MCF 10A (cell line): ENCODE measurements at regions not wholly inside any gene's neighbourhood (a gene's known extent, or its start where the extent isn't known, plus 50 kb on each side); places are given as distances from the start of the nearest gene placed in this dataset.

ENCODE experiments used
- BruUV-seq: library from RNA; stranded (reverse); fragments of 400-500 nt; replicated peaks from 2 replicates; lab custom pipeline; 2021; lab: Mats Ljungman, UMichigan
- CTCF ChIA-PET: fragments of 300-600 bp; sonication (Branson Sonifier 250); formaldehyde crosslinking; extraction: SDS; loops from one replicate; lab custom pipeline; 2021; ENCODE audit warnings: antibody characterized with exemption, inconsistent platforms; lab: Yijun Ruan, JAX
- POLR2A ChIA-PET: fragments of 300-600, 350-650 bp; sonication (Branson Sonifier 250); formaldehyde crosslinking; extraction: SDS; loops from one replicate; lab custom pipeline; 2020; ENCODE audit warnings: antibody characterized with exemption, inconsistent platforms; lab: Yijun Ruan, JAX
- DNase-seq: peaks from one replicate; pipeline ENCODE4 v3.0.0-alpha.2; 2018; ENCODE audit not compliant: unreplicated experiment
- H3K27ac Mint-ChIP-seq: one replicate; pipeline ENCODE4 v1.8.0; 2022; ENCODE audit warnings: mild to moderate bottlenecking, low read depth, mixed read lengths; ENCODE audit not compliant: unreplicated experiment
- H3K27me3 Mint-ChIP-seq: one replicate; pipeline ENCODE4 v1.8.0; 2022; ENCODE audit warnings: mixed read lengths; ENCODE audit not compliant: insufficient read depth, unreplicated experiment
- H3K36me3 Mint-ChIP-seq: one replicate; pipeline ENCODE4 v1.8.0; 2022; ENCODE audit warnings: mild to moderate bottlenecking, moderate library complexity, mixed read lengths; ENCODE audit not compliant: insufficient read depth, unreplicated experiment
- H3K4me1 Mint-ChIP-seq: one replicate; pipeline ENCODE4 v1.8.0; 2022; ENCODE audit warnings: mixed read lengths; ENCODE audit not compliant: insufficient read depth, unreplicated experiment
- H3K4me3 Mint-ChIP-seq: one replicate; pipeline ENCODE4 v1.8.0; 2022; ENCODE audit warnings: mild to moderate bottlenecking, moderate library complexity, mixed read lengths; ENCODE audit not compliant: unreplicated experiment
- H3K9me3 Mint-ChIP-seq: one replicate; pipeline ENCODE4 v1.8.0; 2022; ENCODE audit warnings: mixed read lengths; ENCODE audit not compliant: unreplicated experiment
- intact Hi-C: fragments of 100-400 bp; cut with micrococcal nuclease; formaldehyde crosslinking; loops from 2 replicates; pipeline ENCODE4 v1.14.1; 2022
- TF ChIP-seq, protein P1 (sequence below): fragments of 200-600 bp; IDR thresholded peaks from one replicate; pipeline ENCODE4 v1.8.0; 2022; ENCODE audit warnings: antibody characterized with exemption, mild to moderate bottlenecking; ENCODE audit not compliant: unreplicated experiment

DNA sequence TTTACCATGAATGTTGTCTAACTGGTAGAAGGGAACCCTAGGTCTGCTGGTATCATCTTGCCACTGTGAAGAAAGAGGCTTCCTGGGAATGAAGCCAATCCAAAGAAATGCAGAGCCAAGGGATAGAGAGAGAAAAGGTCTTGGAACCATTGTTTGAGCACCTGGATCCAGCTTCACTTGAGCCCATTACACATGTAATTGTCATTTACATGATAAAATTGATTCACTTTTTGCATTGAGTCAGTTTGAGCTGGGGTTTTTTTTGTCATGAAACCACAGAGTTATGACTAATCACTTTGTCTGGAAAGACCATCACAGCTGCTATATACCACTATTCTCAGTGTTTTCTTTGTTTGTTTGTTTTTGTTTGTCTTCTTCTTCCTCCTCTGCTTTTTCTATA is 112.3 kb downstream of the CBLN4 start:
- POLR2A ChIA-PET: no interaction called here
- Mint-ChIP-seq H3K9me3 (peaks cover 37% of the 10 kb centered on the region), H3K36me3 (no peaks in the 10 kb centered on the region), H3K27me3 (no peaks in the 10 kb centered on the region), H3K4me1 (no peaks in the 10 kb centered on the region), H3K4me3 (no peak overlapping the region), H3K27ac (peak overlapping the region; percentile 2)
- CTCF ChIA-PET: interaction anchor here (0.6 to 0.7 kb wide), 2 partner anchors 13 to 543 kb away, joined by 3 to 4 read pairs; no protein-coding TSS in a partner anchor
- intact Hi-C loops: no loop called here
- BruUV-seq: no TSS peak
- DNase-seq: peak; percentile 14
- TF ChIP-seq, protein P1, sequence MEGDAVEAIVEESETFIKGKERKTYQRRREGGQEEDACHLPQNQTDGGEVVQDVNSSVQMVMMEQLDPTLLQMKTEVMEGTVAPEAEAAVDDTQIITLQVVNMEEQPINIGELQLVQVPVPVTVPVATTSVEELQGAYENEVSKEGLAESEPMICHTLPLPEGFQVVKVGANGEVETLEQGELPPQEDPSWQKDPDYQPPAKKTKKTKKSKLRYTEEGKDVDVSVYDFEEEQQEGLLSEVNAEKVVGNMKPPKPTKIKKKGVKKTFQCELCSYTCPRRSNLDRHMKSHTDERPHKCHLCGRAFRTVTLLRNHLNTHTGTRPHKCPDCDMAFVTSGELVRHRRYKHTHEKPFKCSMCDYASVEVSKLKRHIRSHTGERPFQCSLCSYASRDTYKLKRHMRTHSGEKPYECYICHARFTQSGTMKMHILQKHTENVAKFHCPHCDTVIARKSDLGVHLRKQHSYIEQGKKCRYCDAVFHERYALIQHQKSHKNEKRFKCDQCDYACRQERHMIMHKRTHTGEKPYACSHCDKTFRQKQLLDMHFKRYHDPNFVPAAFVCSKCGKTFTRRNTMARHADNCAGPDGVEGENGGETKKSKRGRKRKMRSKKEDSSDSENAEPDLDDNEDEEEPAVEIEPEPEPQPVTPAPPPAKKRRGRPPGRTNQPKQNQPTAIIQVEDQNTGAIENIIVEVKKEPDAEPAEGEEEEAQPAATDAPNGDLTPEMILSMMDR: no peak

DNA sequence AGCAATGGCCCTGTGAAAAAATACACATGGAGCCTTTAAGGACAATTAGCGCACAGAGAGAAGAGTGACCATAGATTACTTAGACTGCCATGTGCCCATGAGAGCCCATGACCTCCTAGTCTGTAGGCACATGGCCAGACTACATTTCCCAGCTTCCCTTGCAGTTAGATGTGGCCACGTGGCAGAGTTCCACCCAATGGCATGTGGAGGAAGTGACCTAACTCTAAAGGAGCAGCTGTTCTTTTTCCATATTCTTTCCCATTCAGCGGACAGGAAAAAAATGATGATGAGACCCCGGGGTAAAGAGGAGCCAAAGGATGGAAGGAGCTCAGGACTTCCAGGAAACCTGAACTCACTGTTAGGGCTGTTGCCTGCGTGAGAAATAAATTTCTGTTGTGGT is 116.6 kb downstream of the CBLN4 start:
- no peak for DNase-seq
- Mint-ChIP-seq H3K9me3 (peaks cover 16% of the 10 kb centered on the region), H3K27me3 (no peaks in the 10 kb centered on the region), H3K4me1 (no peaks in the 10 kb centered on the region), H3K27ac (no peak overlapping the region), H3K4me3 (no peak overlapping the region), H3K36me3 (no peaks in the 10 kb centered on the region)
- BruUV-seq: no TSS peak
- CTCF ChIA-PET: no interaction called here
- TF ChIP-seq, protein P1: no peak
- intact Hi-C loops: no loop called here
- POLR2A ChIA-PET: interaction anchor here (0.6 kb wide), 1 partner anchor 69 kb away, joined by 3 read pairs; no protein-coding TSS in a partner anchor

GRCh38 chr20:55882910-55883309 is 122.4 kb downstream of the CBLN4 start:
- Mint-ChIP-seq H3K4me3 (no peak overlapping the region), H3K27ac (no peak overlapping the region), H3K36me3 (no peaks in the 10 kb centered on the region), H3K4me1 (no peaks in the 10 kb centered on the region), H3K9me3 (peaks cover 12% of the 10 kb centered on the region), H3K27me3 (no peaks in the 10 kb centered on the region)
- POLR2A ChIA-PET: no interaction called here
- intact Hi-C loops: no loop called here
- TF ChIP-seq, protein P1: no peak
- CTCF ChIA-PET: no interaction called here
- DNase-seq: no peak
- BruUV-seq: no TSS peak

GRCh38 chr20:55882286-55882685 is 123.0 kb downstream of the CBLN4 start:
- no peak for DNase-seq
- intact Hi-C loops: no loop called here
- CTCF ChIA-PET: no interaction called here
- Mint-ChIP-seq H3K9me3 (peaks cover 12% of the 10 kb centered on the region), H3K27ac (no peak overlapping the region), H3K27me3 (no peaks in the 10 kb centered on the region), H3K36me3 (no peaks in the 10 kb centered on the region), H3K4me3 (no peak overlapping the region), H3K4me1 (no peaks in the 10 kb centered on the region)
- TF ChIP-seq, protein P1: no peak
- POLR2A ChIA-PET: no interaction called here
- no TSS peak for BruUV-seq
